ENCODE measurements at regions not wholly inside any gene's neighbourhood (a gene's known extent, or its start where the extent isn't known, plus 50 kb on each side); places are given as distances from the start of the nearest gene placed in this dataset.

DNA sequence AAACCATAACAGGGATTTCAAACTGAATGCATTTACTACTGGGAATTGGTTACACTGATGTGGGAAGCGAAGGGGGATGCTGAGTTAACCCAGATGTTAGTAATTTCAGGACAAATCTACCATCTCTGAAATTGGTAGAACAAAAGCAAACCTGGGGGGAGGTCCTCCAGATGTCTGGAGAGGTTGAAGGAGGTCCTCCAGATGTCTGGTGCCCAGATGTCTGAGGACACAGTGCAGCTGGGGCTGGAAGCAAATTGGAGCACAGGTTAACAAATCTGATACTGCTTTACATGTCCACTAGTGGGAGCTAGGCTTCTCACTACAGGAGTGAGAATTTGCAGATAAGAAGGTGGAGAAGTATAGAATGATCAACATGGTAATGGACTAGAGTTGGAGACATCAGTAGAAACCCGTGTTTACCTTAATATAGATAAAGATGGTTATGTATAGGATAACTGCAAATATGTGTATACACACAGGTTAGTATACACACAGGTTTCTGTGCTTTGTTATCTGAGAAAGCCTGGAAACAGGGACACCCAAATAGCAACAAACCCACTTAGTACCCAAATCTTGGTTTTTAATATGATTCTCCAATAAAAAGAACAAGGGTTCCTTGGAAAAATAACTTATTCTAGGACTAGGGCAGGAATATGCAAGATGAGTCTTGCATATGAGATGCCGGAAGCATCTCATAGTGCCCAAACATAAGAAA, 162.5 kb downstream of the C12orf50 start:
- peaks cover 2% of the 10 kb centered on the region for H3K27me3 Mint-ChIP-seq
- no peaks in the 10 kb centered on the region for H3K4me1 Mint-ChIP-seq
- no peaks in the 10 kb centered on the region for H3K36me3 Mint-ChIP-seq
- H3K4me3 Mint-ChIP-seq, result no peak overlapping the region
- no peaks in the 10 kb centered on the region for H3K9me3 Mint-ChIP-seq
- no peak overlapping the region for H3K27ac Mint-ChIP-seq

DNA sequence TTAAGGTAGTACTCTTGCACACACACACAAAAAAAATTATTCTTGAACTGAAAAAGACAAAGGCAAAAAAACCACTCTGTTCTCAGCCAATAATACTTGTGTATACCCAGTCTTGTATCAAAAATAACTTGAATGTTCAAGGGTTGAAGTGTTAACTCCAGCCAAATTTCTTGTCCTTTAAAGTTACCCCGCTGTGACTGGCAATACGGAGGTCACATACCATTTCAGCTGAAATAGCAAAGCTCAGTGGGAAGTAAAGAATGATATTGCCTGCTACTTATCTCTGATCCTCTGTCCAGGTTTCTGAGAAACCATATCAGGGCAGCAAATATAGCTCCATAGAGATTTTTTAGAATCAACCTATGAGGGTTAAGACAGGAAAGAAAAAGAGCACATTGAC, 167.4 kb downstream of the C12orf50 start:
- no peak overlapping the region for H3K27ac Mint-ChIP-seq
- H3K4me3 Mint-ChIP-seq, result no peak overlapping the region
- no peaks in the 10 kb centered on the region for H3K9me3 Mint-ChIP-seq
- H3K36me3 Mint-ChIP-seq, result no peaks in the 10 kb centered on the region
- peaks cover 4% of the 10 kb centered on the region for H3K27me3 Mint-ChIP-seq
- H3K4me1 Mint-ChIP-seq, result no peaks in the 10 kb centered on the region

DNA sequence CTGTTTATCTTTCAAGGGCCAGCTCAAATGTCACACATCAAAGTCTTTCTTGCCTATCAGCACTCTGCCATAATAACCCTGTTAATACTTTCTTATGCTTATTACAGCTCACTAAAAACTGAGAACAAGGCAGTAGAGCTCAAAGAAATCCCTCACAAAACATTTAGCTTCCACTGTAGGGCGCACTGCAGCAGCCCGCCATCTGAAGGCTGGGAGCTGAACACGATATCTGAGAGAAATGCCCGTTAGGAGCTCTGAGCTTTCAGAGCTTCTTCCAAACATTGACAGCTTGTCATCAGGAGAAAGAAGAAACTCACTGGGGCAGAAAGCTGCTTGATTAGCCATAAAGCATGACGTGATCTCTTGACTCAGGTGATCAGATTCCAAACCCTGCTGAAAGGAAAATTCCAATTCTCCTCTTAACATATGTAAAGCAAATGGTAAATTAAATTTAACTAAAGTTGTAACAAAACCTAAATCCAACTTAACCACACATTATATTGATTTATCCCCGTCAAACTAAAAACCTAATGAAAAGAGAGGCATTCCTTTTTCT, 175.7 kb downstream of the C12orf50 start:
- no peaks in the 10 kb centered on the region for H3K27me3 Mint-ChIP-seq
- H3K9me3 Mint-ChIP-seq, result peaks cover 0 to 2% (median 0%) of the 10 kb centered on the region in 3 donors
- H3K36me3 Mint-ChIP-seq, result no peaks in the 10 kb centered on the region
- no peak overlapping the region for H3K27ac Mint-ChIP-seq
- no peaks in the 10 kb centered on the region for H3K4me1 Mint-ChIP-seq
- no peak overlapping the region for H3K4me3 Mint-ChIP-seq

DNA sequence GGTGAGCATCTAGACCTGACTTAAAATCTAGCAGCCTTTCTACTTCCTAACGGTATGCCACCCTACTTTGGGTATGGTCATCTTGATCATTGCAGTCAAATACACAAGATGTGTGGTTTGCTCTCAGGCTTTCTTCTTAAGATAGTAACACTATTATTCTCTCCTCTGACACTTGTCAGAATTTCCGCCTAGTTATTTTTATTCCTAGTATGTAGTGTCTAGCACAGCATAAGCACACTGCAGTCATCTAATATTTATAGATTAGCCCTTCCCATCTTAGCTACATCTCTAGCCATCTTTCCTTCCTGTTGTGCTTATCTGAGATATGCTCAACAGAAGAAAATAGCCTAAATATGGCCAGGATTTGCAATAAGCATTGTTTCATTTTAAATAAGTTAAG, 180.1 kb downstream of the C12orf50 start:
- Mint-ChIP-seq H3K9me3 (no peaks in the 10 kb centered on the region), H3K4me3 (no peak overlapping the region), H3K27me3 (peaks cover 1% of the 10 kb centered on the region), H3K4me1 (peaks cover 0 to 2% (median 0%) of the 10 kb centered on the region in 3 donors), H3K27ac (no peak overlapping the region), H3K36me3 (no peaks in the 10 kb centered on the region)

DNA sequence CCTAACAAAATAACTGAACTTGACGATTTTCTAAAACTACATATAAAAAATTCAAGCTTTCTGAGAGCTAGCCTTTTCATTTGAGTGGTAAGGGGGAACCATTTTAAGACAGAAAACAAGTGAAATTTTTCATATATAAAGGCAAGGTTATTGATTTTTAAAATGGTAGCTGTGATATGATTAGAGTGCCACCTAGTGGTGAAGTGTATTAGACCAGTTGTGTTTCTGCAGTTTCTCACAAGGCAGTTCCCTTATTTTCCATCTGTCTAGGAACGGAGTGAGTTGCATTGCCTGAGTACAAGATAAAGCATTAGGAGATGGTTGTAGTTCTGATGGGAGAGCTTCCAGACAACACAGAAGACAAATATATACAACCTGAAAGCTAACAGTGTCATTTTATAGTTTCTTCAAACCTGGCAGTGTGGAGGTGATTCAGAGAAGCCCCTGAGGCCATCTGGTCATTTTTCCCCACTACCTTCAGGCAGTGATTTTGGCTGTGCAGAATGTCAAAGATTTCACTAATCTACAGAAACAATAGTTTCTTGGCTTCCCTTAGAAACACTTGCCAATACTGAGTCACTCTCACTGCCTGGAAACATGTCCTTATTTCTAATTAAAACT, 180.8 kb downstream of the C12orf50 start:
- H3K9me3 Mint-ChIP-seq, result no peaks in the 10 kb centered on the region
- peaks cover 0 to 2% (median 0%) of the 10 kb centered on the region in 3 donors for H3K4me1 Mint-ChIP-seq
- H3K27me3 Mint-ChIP-seq, result peaks cover 1% of the 10 kb centered on the region
- H3K27ac Mint-ChIP-seq, result no peak overlapping the region
- H3K36me3 Mint-ChIP-seq, result no peaks in the 10 kb centered on the region
- no peak overlapping the region for H3K4me3 Mint-ChIP-seq

DNA sequence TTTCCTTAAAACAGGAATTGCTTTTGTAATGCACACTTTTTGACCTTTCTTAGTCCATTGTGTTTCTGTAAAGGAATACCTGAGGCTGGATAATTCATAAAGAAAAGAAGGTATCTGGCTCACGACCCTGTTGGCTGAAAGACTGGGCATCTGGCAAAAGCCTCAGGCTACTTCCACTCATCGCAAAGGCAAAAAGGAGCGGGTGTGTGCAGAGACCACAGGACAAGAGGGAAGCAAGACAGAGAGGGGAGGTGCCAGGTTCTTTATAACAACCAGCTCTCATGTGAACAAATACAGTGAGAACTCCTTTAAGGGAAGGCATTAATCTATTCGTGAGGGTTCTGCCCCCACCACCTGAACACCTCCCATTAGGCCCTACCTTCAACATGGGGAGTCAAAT, 182.1 kb downstream of the C12orf50 start:
- Mint-ChIP-seq H3K27me3 (peaks cover 1% of the 10 kb centered on the region), H3K9me3 (no peaks in the 10 kb centered on the region), H3K27ac (no peak overlapping the region), H3K36me3 (no peaks in the 10 kb centered on the region), H3K4me1 (peaks cover 0 to 2% (median 0%) of the 10 kb centered on the region in 3 donors), H3K4me3 (no peak overlapping the region)

DNA sequence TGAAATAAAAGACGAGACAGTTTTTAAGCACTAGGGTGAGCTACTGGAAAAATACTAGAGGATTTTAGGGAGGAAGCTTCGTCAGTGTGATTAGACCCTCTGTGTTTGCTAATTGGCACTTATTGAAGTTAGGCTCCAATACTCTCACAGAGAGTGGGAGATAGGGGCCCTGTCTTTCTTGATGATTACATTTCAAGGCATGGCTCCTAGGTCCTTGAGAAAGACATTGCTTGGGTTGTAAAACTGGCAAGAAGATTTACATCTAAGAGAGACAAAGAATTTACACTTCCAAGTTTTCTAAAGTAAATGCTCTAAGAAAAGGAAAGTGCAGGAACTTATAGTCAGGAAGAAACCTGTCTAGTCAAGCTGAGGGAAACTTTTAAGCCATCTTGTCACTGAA, 183.2 kb downstream of the C12orf50 start:
- H3K27ac Mint-ChIP-seq, result no peak overlapping the region
- peaks cover 1% of the 10 kb centered on the region for H3K27me3 Mint-ChIP-seq
- H3K36me3 Mint-ChIP-seq, result no peaks in the 10 kb centered on the region
- H3K4me1 Mint-ChIP-seq, result peaks cover 0 to 2% (median 0%) of the 10 kb centered on the region in 3 donors
- no peaks in the 10 kb centered on the region for H3K9me3 Mint-ChIP-seq
- no peak overlapping the region for H3K4me3 Mint-ChIP-seq

DNA sequence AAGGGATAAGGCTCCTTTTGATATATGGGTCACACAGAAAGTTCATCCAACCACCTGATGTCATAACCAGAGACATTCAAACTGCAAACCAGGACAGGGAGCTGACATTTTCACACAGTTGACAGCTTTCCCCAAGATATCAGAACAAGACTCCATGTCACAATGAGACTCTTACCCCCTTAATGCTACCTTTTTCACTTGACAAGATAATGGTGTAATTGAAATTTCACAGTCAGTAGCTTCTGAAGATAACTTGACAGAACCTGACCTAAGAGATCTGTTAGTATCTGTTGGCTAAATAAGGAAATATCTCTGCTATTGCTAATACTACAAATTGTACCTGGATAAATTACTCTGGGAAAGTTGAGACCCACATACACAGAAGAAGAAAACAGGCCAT, 187.3 kb downstream of the C12orf50 start:
- peaks cover 0 to 2% (median 0%) of the 10 kb centered on the region in 3 donors for H3K4me1 Mint-ChIP-seq
- peaks cover 2% of the 10 kb centered on the region for H3K27me3 Mint-ChIP-seq
- H3K4me3 Mint-ChIP-seq, result no peak overlapping the region
- H3K27ac Mint-ChIP-seq, result no peak overlapping the region
- H3K9me3 Mint-ChIP-seq, result peaks cover 0 to 2% (median 0%) of the 10 kb centered on the region in 3 donors
- no peaks in the 10 kb centered on the region for H3K36me3 Mint-ChIP-seq

DNA sequence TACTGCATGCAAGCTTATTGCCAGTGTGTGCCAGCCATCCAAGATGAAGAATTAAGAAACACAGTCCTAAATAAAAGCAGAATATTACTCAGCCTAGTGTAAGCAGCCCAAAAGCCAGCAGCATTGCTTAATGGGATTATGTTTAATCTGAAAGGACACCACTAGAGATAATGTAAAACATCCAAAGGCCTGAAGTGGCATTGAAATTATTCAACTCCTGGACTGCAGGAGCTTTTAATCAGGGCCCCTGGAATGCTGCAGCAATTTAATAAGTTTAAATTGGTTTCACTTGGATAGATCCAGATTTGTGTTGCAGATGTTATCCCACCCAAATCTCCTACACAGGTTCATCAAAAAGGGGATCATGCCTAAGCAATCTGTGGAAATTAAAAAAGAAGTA, 193.0 kb downstream of the C12orf50 start:
- Mint-ChIP-seq H3K27ac (no peak overlapping the region), H3K36me3 (no peaks in the 10 kb centered on the region), H3K27me3 (peaks cover 2% of the 10 kb centered on the region), H3K4me3 (no peak overlapping the region), H3K9me3 (peaks cover 0 to 2% (median 0%) of the 10 kb centered on the region in 3 donors), H3K4me1 (peaks cover 0 to 2% (median 0%) of the 10 kb centered on the region in 3 donors)

DNA sequence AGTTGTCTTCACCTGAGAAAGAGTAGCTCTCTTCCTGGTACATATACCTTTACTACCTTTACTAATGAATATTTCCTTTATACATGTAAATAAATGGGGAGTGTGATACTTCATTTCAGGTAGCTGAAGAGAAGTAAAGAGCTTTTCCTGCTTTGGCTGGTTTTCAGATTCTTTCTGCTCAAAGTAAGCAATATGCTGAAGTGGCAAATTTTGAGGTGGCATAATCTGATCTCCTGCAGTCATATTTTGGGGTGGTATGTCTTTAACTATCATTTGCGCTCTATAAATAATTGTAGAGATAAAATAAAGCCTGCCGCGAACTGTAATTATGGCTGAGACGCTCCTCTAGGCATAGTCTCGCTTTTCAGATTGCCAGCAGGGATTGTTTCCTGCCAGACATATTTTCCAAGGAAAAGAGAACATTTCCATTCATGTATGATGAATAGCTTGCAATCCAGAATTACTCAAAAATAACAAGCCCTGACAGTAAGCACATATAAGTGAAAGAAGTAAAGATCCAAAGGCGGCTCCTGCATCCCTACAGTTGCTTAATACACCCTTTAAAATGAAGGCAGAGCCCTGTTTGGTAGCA, 200.7 kb downstream of the C12orf50 start:
- no peaks in the 10 kb centered on the region for H3K4me1 Mint-ChIP-seq
- no peaks in the 10 kb centered on the region for H3K27me3 Mint-ChIP-seq
- H3K36me3 Mint-ChIP-seq, result no peaks in the 10 kb centered on the region
- H3K4me3 Mint-ChIP-seq, result no peak overlapping the region
- H3K9me3 Mint-ChIP-seq, result no peaks in the 10 kb centered on the region
- no peak overlapping the region for H3K27ac Mint-ChIP-seq

DNA sequence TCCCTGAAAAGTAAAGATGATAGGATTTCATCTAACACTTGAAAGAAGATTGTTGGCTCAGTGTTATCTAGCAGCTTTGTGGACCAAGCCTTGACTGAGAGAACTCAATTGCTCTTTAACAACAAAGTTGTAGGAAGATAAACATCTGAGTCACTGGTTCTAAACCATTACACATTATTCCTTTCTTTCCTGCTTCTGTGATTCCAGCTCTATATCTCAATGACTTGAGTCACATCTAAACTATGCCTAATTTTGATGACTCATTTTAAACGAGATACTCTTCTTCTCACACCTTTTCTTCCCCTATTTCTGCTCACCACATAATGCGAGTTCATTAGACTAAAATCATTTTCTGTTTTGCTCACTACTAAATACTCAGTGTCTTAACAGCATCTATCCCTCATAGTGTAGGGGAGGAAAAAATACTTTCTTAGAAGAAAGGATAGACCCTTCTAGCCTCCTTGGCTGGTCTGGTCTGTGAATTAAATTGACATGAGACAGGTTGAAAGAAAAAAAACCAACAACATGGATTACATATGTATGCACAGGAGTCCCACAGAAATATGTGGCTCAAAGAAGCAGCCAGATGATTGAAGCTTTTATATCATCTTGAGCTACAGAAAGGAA, 201.4 kb downstream of the C12orf50 start:
- no peak overlapping the region for H3K4me3 Mint-ChIP-seq
- no peaks in the 10 kb centered on the region for H3K27me3 Mint-ChIP-seq
- H3K36me3 Mint-ChIP-seq, result no peaks in the 10 kb centered on the region
- H3K27ac Mint-ChIP-seq, result no peak overlapping the region
- H3K4me1 Mint-ChIP-seq, result no peaks in the 10 kb centered on the region
- H3K9me3 Mint-ChIP-seq, result no peaks in the 10 kb centered on the region

DNA sequence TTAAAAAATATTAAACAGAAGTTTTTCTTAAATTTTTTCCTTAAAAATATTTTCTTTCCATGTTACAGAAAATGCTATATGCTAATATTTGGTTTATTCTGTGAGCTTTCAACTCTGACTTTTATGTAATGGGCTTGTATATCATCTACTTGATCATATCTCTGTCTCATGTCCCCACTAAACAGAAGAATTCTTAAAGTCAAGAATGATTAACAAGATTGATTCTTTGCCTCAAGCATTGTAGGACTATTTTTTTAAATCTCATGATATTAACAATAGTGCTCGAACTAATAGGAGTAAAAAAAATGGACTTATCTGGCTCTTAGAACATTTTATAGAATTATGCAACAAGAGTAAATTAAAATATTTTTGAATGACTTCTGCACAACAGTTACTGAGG, 206.3 kb downstream of the C12orf50 start:
- Mint-ChIP-seq H3K9me3 (no peaks in the 10 kb centered on the region), H3K36me3 (no peaks in the 10 kb centered on the region), H3K4me3 (no peak overlapping the region), H3K4me1 (peaks cover 0 to 2% (median 0%) of the 10 kb centered on the region in 3 donors), H3K27me3 (peaks cover 7% of the 10 kb centered on the region), H3K27ac (no peak overlapping the region)

DNA sequence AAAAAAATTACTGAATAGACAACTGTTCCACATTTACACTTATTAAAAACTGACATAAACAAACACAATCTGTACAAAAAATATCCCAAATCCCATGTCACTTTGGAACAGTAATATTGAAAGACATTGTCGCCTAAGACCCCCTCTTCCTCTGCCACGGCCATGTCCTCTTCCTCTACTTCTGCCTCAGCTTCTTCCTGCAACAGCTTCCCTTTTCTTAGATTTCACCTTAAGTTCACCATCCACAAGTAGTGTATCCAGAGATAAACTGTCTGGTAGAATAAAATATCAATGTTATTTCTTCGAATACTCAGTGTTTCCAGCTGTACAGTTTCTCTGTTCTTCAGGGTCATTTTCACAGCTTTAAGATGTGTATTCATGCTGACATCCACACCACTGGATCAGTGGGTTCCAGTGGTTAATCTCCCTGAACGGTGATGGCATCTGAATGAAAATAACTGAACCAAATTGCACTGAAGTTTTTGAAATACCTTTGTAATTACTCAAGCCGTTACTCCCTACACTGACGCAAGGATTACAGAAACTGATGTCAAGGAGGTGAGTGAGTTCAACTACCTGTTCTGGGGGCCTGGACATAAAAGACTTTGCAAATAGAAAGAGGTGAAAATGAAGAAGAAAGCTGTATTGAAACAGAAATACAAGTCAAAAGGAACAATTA, 208.5 kb downstream of the C12orf50 start:
- Mint-ChIP-seq H3K27me3 (peaks cover 7% of the 10 kb centered on the region), H3K4me3 (no peak overlapping the region), H3K27ac (no peak overlapping the region), H3K36me3 (no peaks in the 10 kb centered on the region), H3K4me1 (peaks cover 0 to 2% (median 0%) of the 10 kb centered on the region in 3 donors), H3K9me3 (no peaks in the 10 kb centered on the region)

DNA sequence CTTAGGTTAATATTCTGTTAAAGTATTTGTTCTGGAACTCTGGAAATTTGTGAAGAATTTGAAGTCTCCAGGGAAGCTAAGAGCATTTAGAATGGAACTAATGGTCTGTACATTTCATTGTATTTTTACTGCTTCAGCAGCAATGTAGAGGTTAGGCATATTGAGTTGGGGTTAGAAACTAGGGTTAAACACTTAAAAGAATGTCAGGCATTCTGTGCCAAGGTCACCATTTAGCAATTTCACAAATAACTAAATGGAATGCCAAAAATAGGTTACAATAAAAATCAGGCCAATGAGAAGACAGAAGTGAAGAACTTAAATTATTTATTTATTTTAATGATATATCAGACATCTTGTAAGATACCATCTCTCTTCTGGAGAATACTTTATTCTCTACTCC, 210.8 kb downstream of the C12orf50 start:
- H3K27ac Mint-ChIP-seq, result no peak overlapping the region
- H3K9me3 Mint-ChIP-seq, result peaks cover 0 to 2% (median 0%) of the 10 kb centered on the region in 3 donors
- H3K4me3 Mint-ChIP-seq, result no peak overlapping the region
- H3K27me3 Mint-ChIP-seq, result peaks cover 7% of the 10 kb centered on the region
- H3K36me3 Mint-ChIP-seq, result peaks cover under 1% of the 10 kb centered on the region
- peaks cover 0 to 2% (median 0%) of the 10 kb centered on the region in 3 donors for H3K4me1 Mint-ChIP-seq

Data from IgD-negative memory B cell (primary cell).